GM12878 (cell line): ENCODE measurements at regions not wholly inside any gene's neighbourhood (a gene's known extent, or its start where the extent isn't known, plus 50 kb on each side); places are given as distances from the start of the nearest gene placed in this dataset.
"Not testable (repeated sequence)": the region's sequence is repeated elsewhere in the genome, so short reads cannot be mapped to it uniquely, and the experiment has no call there.

ENCODE experiments used
- ATAC-seq: fragments of 200-7000 bp; cut with Tn5 transposase; 3 replicates; pipeline ENCODE4 v1.9.1; 2020; ENCODE audit warnings: mild to moderate bottlenecking, moderate library complexity
- BruUV-seq: library from RNA; stranded (reverse); fragments of 400-500 nt; replicated peaks from 2 replicates; lab custom pipeline; 2021; lab: Mats Ljungman, UMichigan
- CTCF ChIA-PET: fragments of 300-600 bp; sonication (Branson Sonifier 250); formaldehyde crosslinking; extraction: SDS; loops from one replicate; lab custom pipeline; 2021; ENCODE audit warnings: inconsistent platforms; lab: Yijun Ruan, JAX
- POLR2A ChIA-PET: fragments of 350-600 bp; formaldehyde crosslinking; extraction: SDS; loops from one replicate; lab custom pipeline; 2021; ENCODE audit warnings: inconsistent platforms; lab: Charles Lee
- RAD21 ChIA-PET: fragments of 300-600 bp; sonication (Branson Sonifier 250); formaldehyde crosslinking; loops from one replicate; lab custom pipeline; 2023; ENCODE audit warnings: antibody characterized with exemption; ENCODE audit not compliant: unreplicated experiment; lab: Charles Lee
- SMC1A ChIA-PET: fragments of 300-600 bp; sonication (Branson Sonifier 250); formaldehyde crosslinking; loops from one replicate; lab custom pipeline; 2023; ENCODE audit not compliant: unreplicated experiment, uncharacterized antibody; lab: Charles Lee
- DNase-seq: peaks from one replicate; pipeline ENCODE4 v3.0.0-alpha.2; 2011; ENCODE audit warnings: low read depth, low spot score
- FAIRE-seq: peaks from 3 replicates; lab custom pipeline; 2011; peaks lifted over from hg19 to GRCh38; lab: Jason Lieb, UNC
- H2AFZ ChIP-seq: 2 replicates; pipeline ENCODE4 v1.6.0; 2011; ENCODE audit warnings: low read depth, low read length, control low read depth; ENCODE audit not compliant: control insufficient read depth
- H3K27ac ChIP-seq: 2 replicates; pipeline ENCODE4 v1.5.1; 2011; ENCODE audit warnings: control low read depth; ENCODE audit not compliant: control insufficient read depth, insufficient read depth
- H3K27me3 ChIP-seq, 2 experiments: replicated peaks in 1 of 2; 2 replicates each; pipeline versions ENCODE4 v1.6.0 to v1.6.1; 2011; ENCODE audit warnings: low read length in 1 of 2; ENCODE audit not compliant: control insufficient read depth in 2 of 2, insufficient read depth in 2 of 2
- H3K36me3 ChIP-seq, 2 experiments: 2 replicates each; pipeline ENCODE4 v1.5.1; 2011; ENCODE audit warnings: low read length in 1 of 2; ENCODE audit not compliant: control insufficient read depth in 2 of 2, insufficient read depth in 2 of 2
- H3K4me1 ChIP-seq: 2 replicates; pipeline ENCODE4 v1.6.1; 2011; ENCODE audit warnings: mild to moderate bottlenecking, low read length, moderate library complexity, mixed read lengths; ENCODE audit not compliant: control insufficient read depth, insufficient read depth
- H3K4me2 ChIP-seq: 2 replicates; pipeline ENCODE4 v1.6.0; 2011; ENCODE audit warnings: control low read depth; ENCODE audit not compliant: control insufficient read depth, insufficient read depth
- H3K4me3 ChIP-seq: fragments of 200-600 bp; sonication (generic); 2 replicates; pipeline ENCODE4 v1.5.1; 2016
- H3K79me2 ChIP-seq: 2 replicates; pipeline ENCODE4 v1.6.0; 2011; ENCODE audit warnings: low read length; ENCODE audit not compliant: control insufficient read depth, insufficient read depth
- H3K9ac ChIP-seq: 2 replicates; pipeline ENCODE4 v1.8.0; 2011; ENCODE audit warnings: low read length, control low read depth, mixed read lengths; ENCODE audit not compliant: control insufficient read depth, insufficient read depth
- H3K9me3 ChIP-seq: replicated peaks from 3 replicates; pipeline ENCODE4 v1.5.1; 2011; ENCODE audit warnings: mild to moderate bottlenecking, low read length; ENCODE audit not compliant: control insufficient read depth, insufficient read depth
- H4K20me1 ChIP-seq: 2 replicates; pipeline ENCODE4 v1.6.0; 2011; ENCODE audit not compliant: control insufficient read depth, insufficient read depth
- CBX3 ChIP-seq: fragments of 200-600 bp; sonication (generic); IDR thresholded peaks from 2 replicates; pipeline ENCODE4 v1.6.1; 2016; ENCODE audit warnings: low read depth, borderline replicate concordance
- CHD4 ChIP-seq: fragments of 200-600 bp; sonication (generic); IDR thresholded peaks from 2 replicates; pipeline ENCODE4 v1.6.1; 2016; ENCODE audit warnings: mild to moderate bottlenecking
- CREM ChIP-seq: IDR thresholded peaks from 2 replicates; pipeline ENCODE4 v1.6.1; 2014; ENCODE audit warnings: antibody characterized with exemption, low read depth
- MTA2 ChIP-seq: fragments of 450-650 bp; IDR thresholded peaks from 2 replicates; pipeline ENCODE4 v1.6.1; 2016; ENCODE audit warnings: low read depth, mild to moderate bottlenecking, moderate library complexity
- NFYA ChIP-seq: IDR thresholded peaks from 2 replicates; pipeline ENCODE4 v1.6.1; 2011; ENCODE audit warnings: low read depth, mild to moderate bottlenecking, low read length, improper control_type of control experiment, borderline replicate concordance
- POLR2A ChIP-seq: IDR thresholded peaks from 2 replicates; pipeline ENCODE4 v1.6.1; 2011; ENCODE audit warnings: low read depth, mild to moderate bottlenecking, low read length
- RCOR1 ChIP-seq: conservative IDR thresholded peaks from 2 replicates; pipeline ENCODE4 v1.6.1; 2012; ENCODE audit warnings: low read depth, low read length, improper control_type of control experiment
- SMAD1 ChIP-seq: fragments of 450-650 bp; IDR thresholded peaks from 2 replicates; pipeline ENCODE4 v1.6.1; 2018; ENCODE audit warnings: mild to moderate bottlenecking, low read depth; ENCODE audit not compliant: partially characterized antibody
- TBL1XR1 ChIP-seq: IDR thresholded peaks from 2 replicates; pipeline ENCODE4 v1.6.1; 2012; ENCODE audit warnings: low read depth, low read length, improper control_type of control experiment
- USF2 ChIP-seq: IDR thresholded peaks from 2 replicates; pipeline ENCODE4 v1.6.1; 2011; ENCODE audit warnings: low read depth, low read length, improper control_type of control experiment, borderline replicate concordance
- WRNIP1 ChIP-seq: IDR thresholded peaks from 2 replicates; pipeline ENCODE4 v1.6.1; 2011; ENCODE audit warnings: low read depth, low read length, improper control_type of control experiment, borderline replicate concordance
- ZSCAN29 ChIP-seq: fragments of 450-650 bp; IDR thresholded peaks from 2 replicates; pipeline ENCODE4 v1.6.1; 2017; ENCODE audit warnings: mild to moderate bottlenecking, moderate library complexity
- WGBS: methylation state at CpG from one replicate; pipeline ENCODE4 v1.1.6; 2016; ENCODE audit warnings: low lambda C conversion rate; ENCODE audit not compliant: insufficient replicate concordance, insufficient coverage; ENCODE audit errors: missing lambda C conversion rate; 5-methylcytosine and 5-hydroxymethylcytosine counted together
- in situ Hi-C: fragments of 300-500 bp; cut with MboI; formaldehyde crosslinking; loops from 9 replicates; pipeline ENCODE4 v1.14.3; 2018; ENCODE audit warnings: mixed read lengths
- intact Hi-C: fragments of 100-400 bp; cut with micrococcal nuclease; formaldehyde crosslinking; loops from one replicate; pipeline ENCODE4 v1.14.2; 2022; ENCODE audit not compliant: unreplicated experiment

- TF ChIP-seq USF2 (no peak), SMAD1 (no peak), MTA2 (no peak), WRNIP1 (no peak)
- Histone ChIP-seq H3K79me2 (no peaks in the 10 kb centered on the region), H3K4me2 (no peak overlapping the region), H3K27me3 (no peaks in the 10 kb centered on the region; a peak in 1 of 4 replicates), H3K9me3 (no peaks in the 10 kb centered on the region), H3K9ac (no peak overlapping the region), H2AFZ (no peak overlapping the region), H4K20me1 (no peaks in the 10 kb centered on the region), H3K4me3 (no peak overlapping the region), H3K27ac (no peak overlapping the region), H3K36me3 (no peaks in the 10 kb centered on the region), H3K4me1 (no peaks in the 10 kb centered on the region)
- ATAC-seq = no peak
- SMC1A ChIA-PET = no interaction called here
- POLR2A ChIA-PET = no interaction called here
- no TSS peak for BruUV-seq
- no peak for DNase-seq
- in situ Hi-C loops (no loop called here), intact Hi-C loops (no loop called here)
- CTCF ChIA-PET = no interaction called here
- whole genome bisulfite sequencing = 0% methylated on average over 1 of the region's 1 CpG
- FAIRE-seq = no peak
- RAD21 ChIA-PET = no interaction called here
These were observed 489.1 kb upstream of the SYT1 start for GRCh38 chr12:78375461-78375860.

GRCh38 chr12:78376257-78376656 is 488.3 kb upstream of the SYT1 start:
- no peak overlapping the region for H2AFZ ChIP-seq
- SMC1A ChIA-PET = no interaction called here
- DNase-seq (no peak), FAIRE-seq (no peak), ATAC-seq (no peak)
- in situ Hi-C loops (no loop called here), intact Hi-C loops (no loop called here)
- H3K9me3 ChIP-seq = no peaks in the 10 kb centered on the region
- H3K4me2 ChIP-seq = no peak overlapping the region
- TF ChIP-seq RCOR1 = no peak
- TF ChIP-seq CBX3 = no peak
- no peak for TF ChIP-seq POLR2A
- no peak for TF ChIP-seq ZSCAN29
- TF ChIP-seq NFYA = no peak
- TF ChIP-seq CHD4 = no peak
- TF ChIP-seq TBL1XR1 = no peak
- TF ChIP-seq CREM = no peak
- BruUV-seq = no TSS peak
- H3K27ac ChIP-seq = no peak overlapping the region
- no peak overlapping the region for H3K4me3 ChIP-seq
- no peaks in the 10 kb centered on the region for H4K20me1 ChIP-seq
- CTCF ChIA-PET = no interaction called here
- H3K27me3 ChIP-seq = no peaks in the 10 kb centered on the region; a peak in 1 of 4 replicates
- no peaks in the 10 kb centered on the region for H3K4me1 ChIP-seq
- no peaks in the 10 kb centered on the region for H3K36me3 ChIP-seq
- POLR2A ChIA-PET = no interaction called here
- RAD21 ChIA-PET = no interaction called here
- H3K9ac ChIP-seq = no peak overlapping the region
- H3K79me2 ChIP-seq = no peaks in the 10 kb centered on the region

GRCh38 chr12:78379065-78379464 is 485.5 kb upstream of the SYT1 start:
- H3K27ac ChIP-seq, H3K27me3 ChIP-seq, CTCF ChIA-PET, H2AFZ ChIP-seq, H3K4me1 ChIP-seq, POLR2A ChIA-PET, H3K4me3 ChIP-seq, FAIRE-seq, H3K9ac ChIP-seq, BruUV-seq, RAD21 ChIA-PET, DNase-seq, H3K9me3 ChIP-seq, H4K20me1 ChIP-seq, H3K4me2 ChIP-seq, intact Hi-C loops, H3K79me2 ChIP-seq, in situ Hi-C loops, SMC1A ChIA-PET, ATAC-seq, H3K36me3 ChIP-seq: not testable (repeated sequence)
- 25% methylated on average over 2 of the region's 2 CpGs for WGBS
